ENCODE measurements at regions not wholly inside any gene's neighbourhood (a gene's known extent, or its start where the extent isn't known, plus 50 kb on each side); places are given as distances from the start of the nearest gene placed in this dataset.
A peak's percentile ranks its signal among the peaks of the same experiment; 100 is the strongest.

DNA sequence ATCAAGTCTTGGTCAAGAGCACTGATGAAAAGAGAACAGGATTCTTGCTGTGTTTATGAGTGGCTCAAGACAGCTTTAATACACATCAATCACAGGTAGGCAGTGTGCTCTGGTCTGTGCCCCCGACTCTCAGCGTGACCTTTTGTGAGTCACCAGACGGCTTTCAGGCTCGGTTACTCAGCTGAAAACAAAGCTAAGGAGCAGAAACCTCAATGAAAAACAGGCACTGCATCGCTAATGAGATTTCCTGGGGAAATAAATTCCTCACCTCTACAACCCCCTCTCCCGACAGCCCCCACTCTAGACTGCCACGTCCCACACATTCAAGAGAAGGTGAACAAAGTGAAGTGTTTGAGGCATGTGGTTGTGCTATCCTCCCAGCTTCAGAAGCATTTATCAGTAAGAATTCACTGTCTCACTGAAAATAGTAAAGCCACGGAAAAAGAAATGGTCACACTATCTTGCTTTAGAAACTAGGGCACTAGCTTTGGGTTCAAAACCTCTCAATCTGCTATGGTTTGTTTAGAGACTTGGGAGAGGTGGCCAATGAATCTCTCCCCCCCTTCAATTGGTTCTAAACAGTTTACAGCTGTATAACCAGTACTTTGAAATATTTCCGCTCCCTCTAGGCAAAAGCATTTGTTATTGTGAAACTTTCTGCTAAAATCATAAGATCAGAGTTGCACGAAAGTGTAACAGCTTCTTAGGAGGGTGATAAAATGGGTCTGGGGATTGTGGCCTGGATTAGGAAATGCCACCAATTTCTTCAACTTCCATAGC lies 199.5 kb upstream of the PMFBP1 start:
- H3K36me3 ChIP-seq (ENCODE audit: control insufficient read depth, insufficient read depth, low read length, severe bottlenecking): no peaks in the 10 kb centered on the region
- peaks cover 12% of the 10 kb centered on the region for H3K9me3 ChIP-seq (ENCODE audit: control insufficient read depth, low read length)
- peak; percentile 17 for DNase-seq (ENCODE audit: low read depth)
- no peaks in the 10 kb centered on the region for H3K27me3 ChIP-seq (replicated peaks; ENCODE audit: control insufficient read depth, insufficient read depth, low read length)
- no peak overlapping the region for H3K9ac ChIP-seq (ENCODE audit: low read length)
- H3K4me1 ChIP-seq (ENCODE audit: control insufficient read depth, insufficient read depth, low read length): peaks cover 16% of the 10 kb centered on the region
- no peak overlapping the region for H3K4me3 ChIP-seq (ENCODE audit: low read length)

DNA sequence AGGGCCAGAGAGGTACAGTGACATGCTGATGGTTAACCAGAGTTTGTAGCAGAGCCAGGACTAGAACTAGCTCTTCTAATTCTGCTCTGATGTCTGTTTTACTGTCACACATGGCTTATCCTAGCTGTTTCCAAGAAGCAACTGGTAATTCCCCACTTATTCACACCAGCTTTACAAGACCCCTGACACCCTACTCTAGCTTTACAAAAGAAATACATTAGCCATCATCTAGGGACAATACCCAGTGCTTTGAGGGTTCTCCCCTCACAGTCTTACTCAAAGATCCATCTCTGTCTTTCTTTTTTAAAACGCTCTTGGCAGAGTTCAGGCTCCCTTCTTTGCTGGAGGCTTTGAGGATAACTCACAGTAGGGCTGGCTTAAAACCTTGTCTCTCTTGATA lies 197.3 kb upstream of the PMFBP1 start:
- no peak for DNase-seq (ENCODE audit: low read depth)
- Histone ChIP-seq H3K9me3 (ENCODE audit: control insufficient read depth, low read length) (peaks cover 24% of the 10 kb centered on the region), H3K36me3 (ENCODE audit: control insufficient read depth, insufficient read depth, low read length, severe bottlenecking) (no peaks in the 10 kb centered on the region), H3K4me1 (ENCODE audit: control insufficient read depth, insufficient read depth, low read length) (peaks cover 16% of the 10 kb centered on the region), H3K27me3 (replicated peaks; ENCODE audit: control insufficient read depth, insufficient read depth, low read length) (no peaks in the 10 kb centered on the region), H3K4me3 (ENCODE audit: low read length) (no peak overlapping the region), H3K9ac (ENCODE audit: low read length) (no peak overlapping the region)

DNA sequence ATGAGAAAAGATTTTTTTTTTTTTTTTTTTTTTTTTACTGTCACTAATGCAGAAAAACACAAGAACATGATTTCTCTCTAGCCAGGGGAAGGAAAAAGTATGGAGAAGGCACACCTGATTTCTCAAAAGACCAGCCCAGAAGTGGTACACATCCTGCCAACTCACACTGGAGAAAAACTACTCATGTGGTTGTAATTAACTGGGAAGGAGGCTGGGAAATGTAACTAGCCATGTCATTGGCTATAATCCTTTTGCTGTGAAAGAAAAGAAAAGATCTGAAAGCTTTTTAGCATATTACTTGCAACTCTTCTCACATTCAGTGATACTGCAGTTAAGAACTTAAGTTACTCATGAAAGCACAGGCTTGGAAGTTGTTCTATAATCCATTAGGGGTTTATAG lies 195.9 kb upstream of the PMFBP1 start:
- Histone ChIP-seq H3K4me1 (ENCODE audit: control insufficient read depth, insufficient read depth, low read length) (peaks cover 16% of the 10 kb centered on the region), H3K27me3 (replicated peaks; ENCODE audit: control insufficient read depth, insufficient read depth, low read length) (no peaks in the 10 kb centered on the region), H3K9me3 (ENCODE audit: control insufficient read depth, low read length) (peaks cover 24% of the 10 kb centered on the region), H3K9ac (ENCODE audit: low read length) (no peak overlapping the region), H3K4me3 (ENCODE audit: low read length) (no peak overlapping the region), H3K36me3 (ENCODE audit: control insufficient read depth, insufficient read depth, low read length, severe bottlenecking) (no peaks in the 10 kb centered on the region)
- DNase-seq (ENCODE audit: low read depth): no peak

DNA sequence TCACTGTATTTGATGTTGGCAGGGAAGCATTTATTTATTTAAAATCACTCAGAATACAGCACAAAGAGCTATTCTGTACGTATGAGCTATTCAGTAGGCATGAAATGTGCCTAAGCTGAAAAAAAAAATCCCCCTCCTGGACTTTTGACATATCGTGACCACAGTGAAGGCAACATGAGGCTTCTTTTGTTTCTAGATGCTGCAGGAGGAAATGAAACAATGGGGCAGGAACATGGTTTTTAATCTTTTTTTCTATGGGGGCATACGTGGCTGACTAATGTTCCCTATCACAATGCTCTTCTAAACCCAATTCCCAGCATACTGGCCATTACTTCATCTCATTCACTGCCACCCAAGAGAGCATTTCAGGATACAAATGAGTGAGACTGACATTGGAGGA lies 191.0 kb upstream of the PMFBP1 start:
- no peak for DNase-seq (ENCODE audit: low read depth)
- no peaks in the 10 kb centered on the region for H3K36me3 ChIP-seq (ENCODE audit: control insufficient read depth, insufficient read depth, low read length, severe bottlenecking)
- H3K9me3 ChIP-seq (ENCODE audit: control insufficient read depth, low read length): peaks cover 24% of the 10 kb centered on the region
- H3K9ac ChIP-seq (ENCODE audit: low read length): no peak overlapping the region
- no peak overlapping the region for H3K4me3 ChIP-seq (ENCODE audit: low read length)
- no peaks in the 10 kb centered on the region for H3K4me1 ChIP-seq (ENCODE audit: control insufficient read depth, insufficient read depth, low read length)
- H3K27me3 ChIP-seq (replicated peaks; ENCODE audit: control insufficient read depth, insufficient read depth, low read length): no peaks in the 10 kb centered on the region

DNA sequence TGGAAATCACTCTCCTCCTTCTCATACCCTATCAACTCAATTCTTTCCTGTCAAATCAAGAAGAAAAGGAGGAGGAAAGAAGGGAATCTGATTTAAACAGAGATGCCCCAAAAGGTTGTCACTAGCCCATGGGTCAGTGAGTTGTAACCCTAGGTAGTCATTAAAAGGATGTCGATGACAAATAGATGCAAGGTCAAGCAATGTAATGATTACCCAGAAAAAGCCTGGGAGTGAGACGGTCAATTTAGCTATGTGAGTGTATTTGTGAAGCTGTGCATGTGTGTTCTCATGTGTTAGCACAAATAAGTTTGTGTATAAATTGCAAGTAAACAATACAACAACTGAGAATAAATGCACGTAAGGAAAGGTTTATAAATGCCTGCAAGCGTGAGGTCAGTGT lies 190.5 kb upstream of the PMFBP1 start:
- no peaks in the 10 kb centered on the region for H3K27me3 ChIP-seq (replicated peaks; ENCODE audit: control insufficient read depth, insufficient read depth, low read length)
- no peak overlapping the region for H3K9ac ChIP-seq (ENCODE audit: low read length)
- no peak for DNase-seq (ENCODE audit: low read depth)
- peaks cover 23% of the 10 kb centered on the region for H3K9me3 ChIP-seq (ENCODE audit: control insufficient read depth, low read length)
- no peak overlapping the region for H3K4me3 ChIP-seq (ENCODE audit: low read length)
- H3K4me1 ChIP-seq (ENCODE audit: control insufficient read depth, insufficient read depth, low read length): no peaks in the 10 kb centered on the region
- H3K36me3 ChIP-seq (ENCODE audit: control insufficient read depth, insufficient read depth, low read length, severe bottlenecking): no peaks in the 10 kb centered on the region

DNA sequence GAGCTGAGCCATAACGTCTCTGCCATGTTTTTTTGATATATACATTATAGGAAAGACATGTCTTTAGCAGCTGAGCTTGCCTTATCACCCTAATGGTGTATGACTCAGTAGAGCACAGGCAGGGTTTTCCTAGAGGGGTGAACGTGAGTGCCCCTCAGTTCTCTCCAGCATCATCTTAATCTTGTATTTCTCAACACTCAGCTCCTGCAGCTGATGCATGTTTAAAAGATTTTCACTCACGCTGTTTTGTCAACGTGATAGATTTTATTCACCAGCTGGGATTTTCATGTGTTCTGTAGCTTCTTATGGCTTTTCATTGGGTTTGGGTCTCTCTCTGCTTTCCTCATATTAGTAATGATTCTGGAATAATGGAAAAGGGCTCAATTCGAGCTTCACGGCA lies 186.0 kb upstream of the PMFBP1 start:
- Histone ChIP-seq H3K9ac (ENCODE audit: low read length) (no peak overlapping the region), H3K4me1 (ENCODE audit: control insufficient read depth, insufficient read depth, low read length) (peaks cover 11% of the 10 kb centered on the region), H3K27me3 (replicated peaks; ENCODE audit: control insufficient read depth, insufficient read depth, low read length) (no peaks in the 10 kb centered on the region), H3K4me3 (ENCODE audit: low read length) (no peak overlapping the region), H3K9me3 (ENCODE audit: control insufficient read depth, low read length) (no peaks in the 10 kb centered on the region), H3K36me3 (ENCODE audit: control insufficient read depth, insufficient read depth, low read length, severe bottlenecking) (no peaks in the 10 kb centered on the region)
- no peak for DNase-seq (ENCODE audit: low read depth)

DNA sequence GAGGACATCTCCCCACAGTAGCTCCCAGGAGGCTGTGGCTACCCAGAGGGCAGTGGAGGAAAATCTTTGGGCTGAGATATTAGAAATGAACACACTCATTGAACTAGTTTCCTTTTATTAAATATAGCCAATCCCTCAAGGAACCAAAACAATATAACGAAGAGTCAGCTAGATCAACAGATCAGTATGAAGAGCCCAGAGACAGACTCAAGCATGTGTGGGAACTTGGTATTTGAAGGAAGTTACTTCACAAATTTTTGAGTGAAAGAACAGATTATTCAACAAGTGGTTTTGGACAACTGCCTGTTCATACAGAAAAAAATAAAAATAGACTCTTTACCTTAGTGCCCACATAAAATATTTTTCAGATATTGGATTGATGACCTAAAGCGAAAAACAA lies 183.6 kb upstream of the PMFBP1 start:
- no peaks in the 10 kb centered on the region for H3K9me3 ChIP-seq (ENCODE audit: control insufficient read depth, low read length)
- H3K9ac ChIP-seq (ENCODE audit: low read length): no peak overlapping the region
- peaks cover 11% of the 10 kb centered on the region for H3K4me1 ChIP-seq (ENCODE audit: control insufficient read depth, insufficient read depth, low read length)
- no peaks in the 10 kb centered on the region for H3K36me3 ChIP-seq (ENCODE audit: control insufficient read depth, insufficient read depth, low read length, severe bottlenecking)
- no peaks in the 10 kb centered on the region for H3K27me3 ChIP-seq (replicated peaks; ENCODE audit: control insufficient read depth, insufficient read depth, low read length)
- peak; percentile 27 for DNase-seq (ENCODE audit: low read depth)
- no peak overlapping the region for H3K4me3 ChIP-seq (ENCODE audit: low read length)

DNA sequence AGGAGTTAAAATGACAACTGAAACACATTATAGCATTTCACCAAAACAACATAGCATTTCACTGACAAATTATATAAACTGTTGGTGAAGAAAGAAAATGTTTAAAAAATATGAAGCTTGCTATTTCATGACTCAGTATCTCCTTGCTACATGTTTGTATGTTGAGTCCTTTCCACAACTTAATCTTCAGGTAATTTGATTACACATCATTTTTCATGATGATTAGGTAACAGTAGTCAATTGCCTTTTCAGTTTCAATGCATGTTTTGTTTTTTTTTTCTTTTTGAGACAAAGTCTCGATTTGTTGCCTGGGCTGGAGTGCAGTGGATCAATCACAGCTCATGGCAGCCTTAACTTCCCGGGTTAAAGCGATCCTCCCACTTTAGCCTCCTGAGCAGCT lies 177.8 kb upstream of the PMFBP1 start:
- Histone ChIP-seq H3K9me3 (ENCODE audit: control insufficient read depth, low read length) (no peaks in the 10 kb centered on the region), H3K4me3 (ENCODE audit: low read length) (no peak overlapping the region)
- no peak for DNase-seq (ENCODE audit: low read depth)

DNA sequence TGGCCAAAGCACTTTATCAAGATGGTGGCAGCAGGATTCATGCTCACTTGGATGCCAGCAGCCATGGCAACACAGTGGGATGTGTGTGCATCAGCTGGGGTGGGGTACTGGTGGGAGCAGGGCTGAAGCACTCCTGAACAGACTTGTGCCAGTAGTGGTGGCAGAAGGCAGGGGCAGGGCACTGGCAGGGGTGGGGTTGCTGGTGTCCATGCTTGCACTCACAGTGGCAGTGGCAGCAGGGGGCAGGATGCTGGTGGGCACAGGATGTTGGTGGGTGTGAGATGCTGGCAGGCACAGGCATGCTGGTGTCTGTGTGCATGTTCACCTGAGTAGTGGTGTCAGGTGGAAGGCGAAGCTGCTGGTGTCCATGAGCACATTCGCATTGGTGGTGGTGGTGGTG lies 161.0 kb upstream of the PMFBP1 start:
- no peak overlapping the region for H3K9ac ChIP-seq (ENCODE audit: low read length)
- no peaks in the 10 kb centered on the region for H3K36me3 ChIP-seq (ENCODE audit: control insufficient read depth, insufficient read depth, low read length, severe bottlenecking)
- H3K9me3 ChIP-seq (ENCODE audit: control insufficient read depth, low read length): peaks cover 30% of the 10 kb centered on the region
- H3K27me3 ChIP-seq (replicated peaks; ENCODE audit: control insufficient read depth, insufficient read depth, low read length): no peaks in the 10 kb centered on the region
- DNase-seq (ENCODE audit: low read depth): no peak
- no peaks in the 10 kb centered on the region for H3K4me1 ChIP-seq (ENCODE audit: control insufficient read depth, insufficient read depth, low read length)
- H3K4me3 ChIP-seq (ENCODE audit: low read length): no peak overlapping the region

More for the DNA sequence above, 177.8 kb upstream of the PMFBP1 start:
- peaks cover 3% of the 10 kb centered on the region for H3K4me1 ChIP-seq (ENCODE audit: control insufficient read depth, insufficient read depth, low read length)
- H3K9ac ChIP-seq (ENCODE audit: low read length): no peak overlapping the region
- H3K36me3 ChIP-seq (ENCODE audit: control insufficient read depth, insufficient read depth, low read length, severe bottlenecking): no peaks in the 10 kb centered on the region
- H3K27me3 ChIP-seq (replicated peaks; ENCODE audit: control insufficient read depth, insufficient read depth, low read length): no peaks in the 10 kb centered on the region

DNA sequence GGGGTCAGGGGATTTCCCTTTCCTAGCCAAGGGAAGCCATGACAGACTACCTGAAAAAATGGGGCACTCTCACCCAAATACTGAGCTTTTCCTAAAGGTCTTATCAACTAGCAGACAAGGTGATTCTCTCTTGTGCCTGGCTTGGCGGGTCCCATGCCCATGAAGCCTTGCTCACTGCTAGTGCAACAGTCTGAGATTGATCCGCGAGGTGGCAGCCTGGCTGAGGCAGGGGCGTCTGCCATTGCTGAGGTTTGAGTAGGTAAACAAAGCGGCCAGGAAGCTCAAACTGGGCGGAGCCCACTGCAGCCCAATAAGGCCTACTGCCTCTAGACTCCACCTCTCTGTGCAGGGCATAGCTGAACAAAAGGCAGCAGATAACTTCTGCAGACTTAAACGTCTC lies 152.6 kb upstream of the PMFBP1 start:
- H3K9ac ChIP-seq (ENCODE audit: low read length): no peak overlapping the region
- DNase-seq (ENCODE audit: low read depth): no peak
- no peaks in the 10 kb centered on the region for H3K4me1 ChIP-seq (ENCODE audit: control insufficient read depth, insufficient read depth, low read length)
- H3K9me3 ChIP-seq (ENCODE audit: control insufficient read depth, low read length): peaks cover 10% of the 10 kb centered on the region
- no peak overlapping the region for H3K4me3 ChIP-seq (ENCODE audit: low read length)
- no peaks in the 10 kb centered on the region for H3K36me3 ChIP-seq (ENCODE audit: control insufficient read depth, insufficient read depth, low read length, severe bottlenecking)
- H3K27me3 ChIP-seq (replicated peaks; ENCODE audit: control insufficient read depth, insufficient read depth, low read length): no peaks in the 10 kb centered on the region

DNA sequence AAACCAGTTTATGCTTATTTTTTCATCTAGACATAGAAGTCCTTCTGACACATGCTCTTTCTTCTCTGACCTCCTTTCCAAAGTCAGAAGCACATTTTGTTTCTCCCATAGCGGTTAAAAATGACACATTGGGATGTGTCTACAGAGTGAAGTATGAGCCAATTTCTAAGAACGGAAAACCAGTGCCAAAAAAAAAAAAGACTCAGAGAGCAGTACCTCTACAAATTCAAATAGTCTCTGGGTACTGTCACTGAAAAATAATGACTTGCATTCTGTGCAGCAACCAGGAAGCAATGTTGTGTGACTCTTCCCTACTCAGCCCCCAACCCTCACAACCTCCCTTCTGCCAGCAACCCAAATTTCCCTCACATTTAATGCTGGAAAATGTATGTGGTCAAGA lies 145.5 kb upstream of the PMFBP1 start:
- H3K4me3 ChIP-seq (ENCODE audit: low read length): peak overlapping the region; percentile 45
- H3K27me3 ChIP-seq (replicated peaks; ENCODE audit: control insufficient read depth, insufficient read depth, low read length): no peaks in the 10 kb centered on the region
- peaks cover 32% of the 10 kb centered on the region for H3K4me1 ChIP-seq (ENCODE audit: control insufficient read depth, insufficient read depth, low read length)
- H3K9ac ChIP-seq (ENCODE audit: low read length): peak overlapping the region; percentile 84
- no peak for DNase-seq (ENCODE audit: low read depth)
- H3K36me3 ChIP-seq (ENCODE audit: control insufficient read depth, insufficient read depth, low read length, severe bottlenecking): no peaks in the 10 kb centered on the region
- peaks cover 9% of the 10 kb centered on the region for H3K9me3 ChIP-seq (ENCODE audit: control insufficient read depth, low read length)

DNA sequence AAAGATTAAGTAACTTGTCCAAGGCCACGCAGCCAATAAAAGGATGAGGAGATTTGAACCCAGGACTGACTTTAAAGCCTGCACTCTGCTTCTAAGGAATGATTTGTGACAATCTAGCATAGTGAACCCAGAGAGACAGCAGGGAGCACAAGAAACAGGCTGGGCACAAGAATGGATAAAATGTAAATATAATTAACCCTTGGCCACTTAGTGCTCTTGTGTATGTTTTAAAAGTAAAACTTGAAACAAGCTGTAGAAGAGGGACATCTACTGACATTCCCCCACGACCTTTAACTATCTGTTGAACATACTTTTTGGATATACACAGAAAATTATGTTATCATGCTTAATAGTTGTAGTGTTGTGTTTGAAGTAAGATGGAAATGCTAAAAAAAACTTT lies 141.9 kb upstream of the PMFBP1 start:
- DNase-seq (ENCODE audit: low read depth): no peak
- H3K4me3 ChIP-seq (ENCODE audit: low read length): no peak overlapping the region
- peaks cover 7% of the 10 kb centered on the region for H3K9me3 ChIP-seq (ENCODE audit: control insufficient read depth, low read length)
- H3K27me3 ChIP-seq (replicated peaks; ENCODE audit: control insufficient read depth, insufficient read depth, low read length): no peaks in the 10 kb centered on the region
- H3K4me1 ChIP-seq (ENCODE audit: control insufficient read depth, insufficient read depth, low read length): peaks cover 41% of the 10 kb centered on the region
- no peaks in the 10 kb centered on the region for H3K36me3 ChIP-seq (ENCODE audit: control insufficient read depth, insufficient read depth, low read length, severe bottlenecking)
- H3K9ac ChIP-seq (ENCODE audit: low read length): no peak overlapping the region
